SW 1271 (cell line): ENCODE measurements at regions not wholly inside any gene's neighbourhood (a gene's known extent, or its start where the extent isn't known, plus 50 kb on each side); places are given as distances from the start of the nearest gene placed in this dataset.

Experiments used
- DNase-seq, 2 experiments: peaks; one replicate each; lab custom pipeline; 2025; lab: John Stamatoyannopoulos, UW

GRCh38 chr12:92226071-92226661 is 80.5 kb upstream of the BTG1 start:
- DNase-seq: no peak

- no peak for DNase-seq
Observed at GRCh38 chr12:92224685-92225331, 79.2 kb upstream of the BTG1 start.

- no peak for DNase-seq
Observed at GRCh38 chr12:92223481-92223880, 77.8 kb upstream of the BTG1 start.

- no peak for DNase-seq
Observed at GRCh38 chr12:92221656-92222315, 76.1 kb upstream of the BTG1 start.

GRCh38 chr12:92218394-92219077 is 72.9 kb upstream of the BTG1 start:
- no peak for DNase-seq

- no peak for DNase-seq
Observed at GRCh38 chr12:92216092-92216491, 70.4 kb upstream of the BTG1 start.

- no peak for DNase-seq
Observed at GRCh38 chr12:92215358-92215757, 69.7 kb upstream of the BTG1 start.

GRCh38 chr12:92213166-92213565 is 67.5 kb upstream of the BTG1 start:
- no peak for DNase-seq

GRCh38 chr12:92210071-92210470 is 64.4 kb upstream of the BTG1 start:
- DNase-seq: no peak

- DNase-seq: no peak
Observed at GRCh38 chr12:92208613-92209121, 63.0 kb upstream of the BTG1 start.

GRCh38 chr12:92206596-92206995 is 61.0 kb upstream of the BTG1 start:
- no peak for DNase-seq

GRCh38 chr12:92206011-92206410 is 60.4 kb upstream of the BTG1 start:
- DNase-seq: no peak

- no peak for DNase-seq
Observed at GRCh38 chr12:92199819-92200576, 54.4 kb upstream of the BTG1 start.

GRCh38 chr12:92197815-92198214 is 52.2 kb upstream of the BTG1 start:
- DNase-seq: no peak

GRCh38 chr12:92196368-92196767 is 50.7 kb upstream of the BTG1 start:
- DNase-seq: no peak
